ENCODE measurements at regions not wholly inside any gene's neighbourhood (a gene's known extent, or its start where the extent isn't known, plus 50 kb on each side); places are given as distances from the start of the nearest gene placed in this dataset.
"Not testable (repeated sequence)": the region's sequence is repeated elsewhere in the genome, so short reads cannot be mapped to it uniquely, and the experiment has no call there.

DNA sequence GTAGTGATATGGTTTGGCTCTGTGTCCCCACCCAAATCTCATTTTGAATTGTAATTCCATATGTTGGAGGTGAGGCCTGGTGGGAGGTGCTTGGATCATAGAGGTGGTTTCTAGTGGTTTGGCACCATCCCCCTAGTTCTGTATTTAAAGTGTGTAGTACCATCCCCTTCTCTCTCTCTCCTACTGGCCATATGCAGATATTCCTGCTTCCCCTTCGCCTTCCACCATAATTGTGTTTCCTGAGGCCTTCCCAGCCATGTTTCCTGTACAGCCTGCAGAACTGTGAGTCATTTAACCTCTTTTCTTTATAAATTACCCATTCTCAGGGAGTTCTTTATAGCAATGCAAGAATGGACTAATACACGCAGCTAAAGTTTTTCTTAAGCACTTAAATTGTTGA, 340.0 kb downstream of the ANAPC1 start:
- not testable (repeated sequence) for DNase-seq

DNA sequence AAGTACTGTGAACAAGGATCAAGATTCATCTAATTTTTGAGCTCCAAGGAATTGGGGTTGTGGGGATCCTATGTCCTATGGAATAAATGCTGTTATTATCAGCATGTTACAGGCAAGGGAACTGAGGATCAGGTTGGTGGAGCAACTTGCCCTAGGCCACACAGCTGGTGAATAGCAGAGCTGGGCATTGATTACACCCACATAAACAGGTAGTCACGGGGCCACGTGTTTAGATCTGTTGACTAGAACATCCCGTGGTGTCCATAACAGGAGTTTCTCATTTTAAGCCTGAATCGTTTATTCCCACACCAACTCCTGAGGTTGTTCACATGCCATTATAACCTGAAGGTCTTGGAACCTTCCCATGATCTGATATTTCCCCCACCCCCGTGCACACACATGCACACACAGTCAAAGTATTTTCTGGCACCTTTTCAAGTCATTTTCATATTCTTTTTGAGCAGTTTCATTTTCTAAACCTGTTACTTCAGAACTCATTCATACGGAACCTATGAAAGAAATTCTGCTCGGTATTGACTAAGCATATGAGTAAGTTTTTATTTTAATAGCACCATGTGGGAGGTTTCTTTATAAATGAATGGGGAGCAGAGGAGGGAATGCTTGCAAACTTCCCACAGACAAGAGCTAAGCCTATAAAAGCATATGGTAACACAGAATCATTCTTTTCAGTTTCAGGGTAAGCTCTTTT, 338.1 kb downstream of the ANAPC1 start:
- not testable (repeated sequence) for DNase-seq

DNA sequence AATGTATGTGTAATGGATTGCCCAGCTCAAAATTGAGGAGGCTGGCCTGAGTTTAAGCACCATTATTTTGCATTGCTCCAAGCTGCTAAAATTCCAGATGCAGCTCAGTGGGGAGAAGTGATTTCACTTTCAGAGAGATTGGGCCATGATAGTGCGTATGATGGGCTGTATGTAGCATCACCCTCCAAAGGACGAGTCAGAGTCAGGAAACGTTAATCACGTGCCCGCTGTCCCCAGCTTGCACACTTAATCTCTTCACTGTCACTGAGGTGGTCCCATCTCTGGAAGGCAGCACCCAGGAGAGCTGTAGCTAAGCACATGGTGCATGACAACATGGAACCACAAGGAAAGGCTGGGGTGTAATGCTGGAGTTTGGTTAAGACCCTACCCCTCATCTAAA, 337.4 kb downstream of the ANAPC1 start:
- not testable (repeated sequence) for DNase-seq

DNA sequence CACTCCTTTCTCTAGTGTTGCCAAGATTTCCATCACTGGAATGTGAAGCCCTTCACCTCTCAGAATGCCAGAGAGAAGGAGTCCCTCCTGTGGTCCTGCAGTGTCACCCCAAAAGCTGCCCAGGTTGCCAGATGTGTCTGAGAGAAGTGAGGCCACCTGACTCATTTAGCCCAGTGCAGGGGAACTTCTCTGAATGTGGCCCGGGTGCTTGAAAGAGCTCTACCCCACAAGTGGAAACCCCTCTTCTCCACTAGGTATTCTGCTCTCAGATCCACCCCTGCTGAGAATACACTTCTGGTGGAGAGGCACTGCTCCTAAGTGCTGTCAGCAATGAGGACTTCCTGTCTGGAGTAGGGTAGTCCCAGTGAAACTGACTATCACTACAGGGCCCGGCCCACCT, 334.8 kb downstream of the ANAPC1 start:
- not testable (repeated sequence) for DNase-seq

DNA sequence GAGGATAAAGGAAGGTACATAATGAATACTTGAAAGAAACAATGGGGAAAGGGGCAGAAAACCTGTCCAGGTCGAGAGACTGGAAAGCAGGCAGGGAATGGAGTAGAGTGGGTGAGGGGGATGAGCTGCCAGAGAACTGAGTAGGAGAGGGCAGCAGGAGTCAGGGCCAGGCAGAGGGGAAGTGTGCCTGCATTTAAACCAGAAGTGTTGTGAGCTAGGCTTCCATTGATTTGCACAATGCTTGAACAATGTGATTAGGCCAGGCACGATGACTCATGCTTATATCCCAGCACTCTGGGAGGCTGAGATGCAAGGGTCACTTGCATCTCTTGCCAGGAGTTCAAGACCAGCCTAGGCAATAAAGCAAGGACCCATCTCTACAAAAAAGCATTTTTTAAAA, 332.6 kb downstream of the ANAPC1 start:
- not testable (repeated sequence) for DNase-seq

DNA sequence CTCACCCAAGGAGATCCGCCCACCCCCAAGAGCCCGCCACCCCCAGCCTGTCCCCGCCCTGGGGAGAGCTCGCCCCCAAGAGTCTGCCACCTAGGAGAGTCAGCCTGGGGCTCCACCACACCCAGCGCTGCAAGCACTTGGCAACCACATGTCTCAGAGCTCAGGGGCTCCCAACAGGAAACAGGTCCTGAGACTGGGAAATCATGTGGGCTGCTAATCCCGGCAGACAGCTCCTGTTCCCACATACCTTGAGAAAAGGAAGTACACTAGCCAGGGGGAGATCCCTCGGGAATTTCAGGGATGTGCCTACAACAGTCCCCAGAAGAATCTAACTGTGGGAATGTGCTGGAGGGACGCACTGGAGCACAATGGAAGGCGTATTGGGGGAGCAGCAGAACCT, 331.4 kb downstream of the ANAPC1 start:
- DNase-seq: not testable (repeated sequence)

DNA sequence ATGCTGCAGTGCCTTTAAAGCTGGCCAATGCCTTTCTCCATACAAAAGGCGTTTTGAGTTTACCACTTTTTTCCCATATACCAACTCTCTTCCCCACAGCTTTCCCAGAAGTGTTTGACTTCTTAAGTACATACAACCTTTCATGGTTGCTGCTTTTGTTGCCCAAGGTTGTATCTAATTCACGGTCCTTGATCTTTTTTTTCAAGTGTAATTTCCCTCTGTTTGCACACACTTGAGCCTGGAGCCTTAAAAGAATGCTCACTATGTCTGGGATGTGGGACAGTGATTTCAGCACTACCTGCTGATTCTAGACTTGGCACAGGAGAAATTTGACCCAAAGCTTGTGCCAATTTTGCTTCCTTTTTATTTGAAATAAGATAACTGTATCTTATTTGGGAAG, 324.7 kb downstream of the ANAPC1 start:
- not testable (repeated sequence) for DNase-seq

DNA sequence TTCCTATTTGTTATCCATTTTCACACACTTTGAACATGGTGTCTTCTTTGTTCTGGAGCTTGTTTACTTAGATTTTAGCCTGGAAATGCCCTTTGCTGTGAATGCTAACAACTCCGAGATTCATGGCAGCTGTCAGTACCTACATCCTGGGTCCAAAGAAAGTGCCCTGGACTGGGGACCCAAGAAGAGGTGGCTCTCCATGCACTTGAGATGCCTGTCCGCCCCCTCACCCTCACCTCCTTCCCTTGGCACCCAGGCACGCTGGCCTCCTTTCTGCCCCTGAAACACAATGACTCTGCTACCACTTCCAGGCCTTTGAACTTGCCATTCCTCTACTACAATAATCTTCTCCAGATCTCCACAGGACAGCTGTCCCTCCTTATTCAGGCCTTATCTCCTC, 324.2 kb downstream of the ANAPC1 start:
- DNase-seq: not testable (repeated sequence)

DNA sequence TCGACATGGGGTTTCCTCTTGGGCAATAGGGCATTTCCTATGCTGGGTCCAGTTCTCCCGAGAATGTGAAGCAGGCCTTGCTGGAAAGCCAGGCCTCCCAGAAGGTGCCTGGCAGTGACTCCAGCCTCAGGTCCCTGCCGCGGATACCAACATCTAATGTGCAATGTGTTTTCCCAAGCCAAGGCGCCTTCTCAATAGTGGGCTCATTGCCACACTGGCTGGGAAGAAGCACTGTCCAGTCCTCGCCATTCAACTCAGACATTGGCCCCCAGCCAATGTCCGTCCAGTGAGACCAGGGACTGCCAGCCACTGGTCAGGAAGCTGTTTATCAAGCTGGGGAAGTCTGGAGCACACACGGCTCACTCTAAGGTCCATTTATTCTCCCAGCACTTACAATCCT, 317.9 kb downstream of the ANAPC1 start:
- DNase-seq: not testable (repeated sequence)

DNA sequence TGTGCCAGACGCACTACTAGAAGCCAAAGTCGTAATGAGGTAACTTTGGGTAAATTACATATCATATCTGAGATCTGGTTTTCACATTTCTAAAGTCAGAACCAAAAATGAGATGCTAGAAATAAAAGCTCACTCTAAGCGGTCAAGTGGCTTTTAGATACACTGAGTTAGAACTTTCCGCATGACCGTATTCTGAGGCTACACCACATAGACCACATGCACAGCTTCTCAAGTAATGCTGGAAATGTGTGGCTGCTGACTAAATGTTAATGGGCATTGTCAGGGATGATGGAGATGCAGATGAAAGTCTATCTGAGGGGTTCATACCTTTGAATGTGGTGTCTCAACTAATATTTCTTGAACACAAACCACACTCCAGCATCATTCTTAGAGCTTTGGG, 316.8 kb downstream of the ANAPC1 start:
- not testable (repeated sequence) for DNase-seq

DNA sequence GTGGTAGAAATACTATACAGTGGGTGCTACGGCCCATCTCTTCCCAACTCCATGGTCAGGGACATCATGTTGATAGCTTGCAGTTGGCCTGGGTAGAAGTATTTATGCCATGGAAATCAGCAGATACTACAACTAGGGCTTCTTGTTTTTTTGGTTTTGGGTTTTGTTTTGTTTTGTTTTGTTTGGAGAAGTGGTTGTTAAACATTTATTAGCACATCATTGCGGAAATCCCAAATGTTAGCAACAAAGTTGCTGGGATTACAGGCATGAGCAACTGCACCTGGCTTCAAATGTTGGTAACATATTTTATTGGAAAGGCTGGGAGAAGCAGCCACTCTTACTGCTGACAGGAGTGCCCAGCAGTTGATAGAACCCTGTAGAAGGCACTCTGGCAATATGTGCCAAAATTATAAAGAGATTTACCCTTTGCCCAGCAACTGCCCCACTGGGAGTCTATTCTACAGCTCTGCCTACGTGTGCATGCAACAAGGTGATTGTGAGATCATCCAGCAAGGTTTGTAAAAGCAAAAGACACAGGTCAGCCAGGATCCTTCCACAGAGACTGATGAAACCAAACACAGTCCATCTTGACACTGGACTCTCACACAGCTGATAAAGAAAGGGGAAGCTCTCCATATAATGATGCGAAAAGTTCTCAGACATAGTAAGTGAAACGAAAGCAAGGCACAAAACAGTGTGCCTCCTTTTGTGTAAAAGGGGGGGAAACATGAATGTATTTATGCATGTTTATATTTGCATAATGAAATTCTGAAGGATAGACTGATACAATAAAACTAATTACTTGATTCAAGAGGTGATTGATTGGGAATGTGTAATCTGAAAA, 314.4 kb downstream of the ANAPC1 start:
- DNase-seq: not testable (repeated sequence)

DNA sequence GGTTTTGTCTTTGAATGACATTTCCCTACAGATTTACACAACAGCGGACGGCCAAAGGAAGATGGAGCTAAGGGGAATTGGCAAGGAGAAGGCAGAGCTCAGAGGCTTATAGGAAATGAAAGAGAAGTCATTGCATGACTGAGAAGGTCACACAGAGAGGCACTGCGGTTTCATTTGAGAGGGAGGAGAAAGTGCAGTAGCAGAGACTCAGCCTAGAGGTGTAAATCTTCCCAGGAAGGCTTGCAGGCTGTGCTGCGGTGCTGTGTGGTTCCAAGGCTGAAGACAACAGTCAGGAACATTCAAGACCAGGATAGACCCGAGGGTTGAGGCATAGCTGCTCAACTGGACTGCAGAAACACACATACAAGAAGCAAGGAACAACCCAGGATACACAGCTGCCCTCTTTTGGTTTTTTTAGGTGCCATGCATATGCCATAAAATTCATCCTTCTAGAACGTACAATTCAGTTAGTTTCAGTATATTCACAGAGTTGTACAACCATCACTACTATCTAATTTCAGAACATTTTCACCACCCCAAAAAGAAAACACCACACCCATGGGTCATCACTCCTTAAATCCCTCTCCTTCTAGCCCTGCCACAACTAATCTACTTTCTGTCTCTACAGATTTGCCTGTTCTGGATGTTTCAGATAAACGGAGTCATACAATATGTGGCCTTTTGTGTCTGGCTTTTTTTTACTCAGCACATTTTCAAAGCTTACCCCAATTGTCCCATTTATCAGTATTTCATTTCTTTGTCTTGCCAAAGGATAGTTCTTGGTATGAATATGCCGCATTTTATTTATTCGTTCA, 313.5 kb downstream of the ANAPC1 start:
- not testable (repeated sequence) for DNase-seq

DNA sequence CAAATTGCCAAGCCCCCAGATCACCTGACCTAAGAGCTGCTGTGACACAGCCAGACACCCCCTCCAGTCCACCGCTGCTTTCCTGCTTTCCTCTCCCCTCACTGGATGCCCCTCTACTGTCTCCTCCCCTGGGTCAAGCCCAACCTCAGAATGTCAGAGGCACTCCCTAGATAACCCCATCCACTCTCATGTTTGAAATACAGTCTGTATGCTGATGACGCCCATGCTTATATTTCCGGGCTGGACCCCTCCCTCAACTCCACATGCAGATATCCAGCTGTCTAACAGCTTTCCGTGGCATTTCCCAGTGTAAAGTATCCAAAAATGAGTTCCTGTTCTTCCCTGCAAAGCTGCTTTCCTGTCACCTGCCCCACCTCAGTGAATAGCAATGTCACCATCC, 309.2 kb downstream of the ANAPC1 start:
- DNase-seq: not testable (repeated sequence)

DNA sequence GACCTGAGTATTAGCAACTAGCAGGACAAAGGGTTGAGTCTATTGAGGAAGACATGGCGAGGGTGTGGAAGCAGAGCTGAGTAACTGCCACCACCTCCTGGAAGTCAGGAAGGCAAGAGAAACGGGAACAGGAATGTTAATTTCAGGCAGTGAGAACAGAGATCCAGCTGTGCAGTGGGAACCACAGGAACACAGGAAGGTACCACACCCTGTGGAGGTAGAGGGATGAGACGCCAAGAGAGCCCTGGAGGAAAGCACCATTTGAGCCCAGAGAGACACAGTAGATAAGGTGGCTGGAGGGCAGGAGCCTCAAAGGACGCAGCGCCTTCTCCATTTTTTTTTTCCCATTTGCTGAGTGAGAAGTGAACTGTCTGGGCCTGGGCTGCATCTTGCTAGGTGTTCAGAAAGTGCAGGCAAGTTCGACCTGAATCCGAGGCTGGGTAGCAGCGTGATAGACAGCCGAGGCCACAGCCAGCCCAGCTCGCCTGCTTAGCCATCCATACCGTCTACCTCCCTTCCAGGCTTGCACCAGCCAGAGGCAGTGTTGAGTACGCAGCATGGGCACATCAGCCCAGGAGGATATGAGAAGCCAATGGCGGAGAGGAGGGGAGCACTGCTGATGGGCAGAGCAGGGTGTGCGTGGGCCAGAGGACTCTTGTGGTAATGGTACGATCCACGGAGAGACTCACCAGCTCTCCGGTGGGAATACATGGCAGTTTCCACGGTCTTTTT, 306.7 kb downstream of the ANAPC1 start:
- not testable (repeated sequence) for DNase-seq

DNA sequence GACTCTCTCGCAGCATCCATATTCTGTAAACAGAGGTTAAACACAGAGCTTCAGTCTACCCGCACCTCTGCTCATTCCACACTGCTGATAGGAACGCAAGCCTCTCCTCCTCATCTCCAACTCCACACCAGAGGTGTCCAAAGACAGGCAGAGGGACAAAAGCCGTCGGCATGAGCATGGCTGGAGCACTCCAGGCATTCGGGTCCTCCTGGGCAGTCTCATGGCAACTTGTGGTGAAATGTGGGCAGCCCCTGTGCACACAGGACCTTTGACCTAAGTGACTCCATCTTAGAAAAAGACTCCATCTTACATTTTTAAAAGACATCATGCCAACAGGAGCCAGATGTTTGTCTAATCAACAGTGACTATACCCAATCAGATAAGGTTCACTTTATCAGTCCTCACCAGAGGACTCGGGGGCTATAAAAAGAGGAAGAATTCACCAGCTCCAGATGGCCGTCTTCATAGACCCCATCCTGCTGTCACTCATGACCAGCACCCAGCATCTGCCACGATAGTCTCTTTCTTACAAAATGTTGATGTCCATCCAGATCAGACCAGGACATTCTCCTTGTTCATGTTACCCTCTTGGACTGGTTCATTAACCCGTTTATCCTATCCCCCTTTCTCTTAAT, 304.4 kb downstream of the ANAPC1 start:
- not testable (repeated sequence) for DNase-seq

DNA sequence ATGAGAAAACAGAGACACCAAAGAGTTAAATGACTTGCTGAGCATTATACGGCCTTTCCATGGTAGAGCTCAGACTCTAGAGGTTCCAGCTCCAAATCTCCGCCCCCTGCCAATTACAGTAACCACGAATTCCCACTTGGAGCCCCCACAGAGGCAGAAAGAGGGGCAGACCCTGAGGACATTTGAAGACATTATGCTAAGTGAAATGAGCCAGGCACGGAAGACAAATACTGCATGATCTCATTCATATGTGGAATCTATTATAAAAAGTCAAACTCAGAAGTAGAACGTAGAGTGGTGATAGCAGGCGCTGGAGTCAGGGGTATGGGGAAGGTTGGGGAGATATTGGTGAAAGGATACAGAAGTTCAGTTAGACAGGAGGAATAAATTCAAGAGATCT, 303.4 kb downstream of the ANAPC1 start:
- DNase-seq: not testable (repeated sequence)

DNA sequence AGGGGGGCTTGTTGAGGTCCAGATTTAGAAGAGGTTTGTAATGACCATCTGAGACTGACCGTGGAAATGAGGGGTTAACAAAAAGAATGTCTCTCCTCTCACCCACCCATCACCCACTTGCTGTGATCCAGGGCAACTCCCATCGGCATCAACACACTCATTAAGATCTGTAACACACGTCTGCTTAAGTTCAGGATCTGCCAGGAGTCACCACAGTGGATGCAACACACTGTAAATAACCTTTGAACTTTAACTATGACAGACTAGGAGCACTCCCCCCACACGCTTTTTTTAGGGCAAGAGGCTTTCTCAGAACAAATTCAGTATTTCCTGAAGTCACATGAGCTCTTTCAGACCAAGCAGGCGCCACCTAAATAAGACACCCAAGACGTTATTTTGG, 301.9 kb downstream of the ANAPC1 start:
- not testable (repeated sequence) for DNase-seq

DNA sequence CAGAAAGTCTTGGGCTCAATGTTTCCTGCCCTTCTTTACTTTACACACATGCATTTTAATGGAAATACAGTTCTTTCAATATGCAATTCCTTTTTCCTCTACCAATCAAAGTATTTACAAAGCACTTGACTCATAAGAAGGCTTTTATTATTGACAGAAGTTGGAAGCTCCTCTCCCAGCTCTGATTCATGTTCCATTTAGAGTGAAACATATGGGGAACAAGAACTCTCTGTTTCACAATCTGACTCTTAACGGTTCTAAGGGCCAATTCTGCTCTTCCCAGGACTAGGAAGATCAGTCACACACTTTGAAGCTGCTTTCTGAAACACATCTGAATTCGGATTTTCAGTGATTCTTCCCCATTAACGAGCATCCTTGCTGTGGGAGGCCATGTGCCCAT, 300.5 kb downstream of the ANAPC1 start:
- DNase-seq: not testable (repeated sequence)

DNA sequence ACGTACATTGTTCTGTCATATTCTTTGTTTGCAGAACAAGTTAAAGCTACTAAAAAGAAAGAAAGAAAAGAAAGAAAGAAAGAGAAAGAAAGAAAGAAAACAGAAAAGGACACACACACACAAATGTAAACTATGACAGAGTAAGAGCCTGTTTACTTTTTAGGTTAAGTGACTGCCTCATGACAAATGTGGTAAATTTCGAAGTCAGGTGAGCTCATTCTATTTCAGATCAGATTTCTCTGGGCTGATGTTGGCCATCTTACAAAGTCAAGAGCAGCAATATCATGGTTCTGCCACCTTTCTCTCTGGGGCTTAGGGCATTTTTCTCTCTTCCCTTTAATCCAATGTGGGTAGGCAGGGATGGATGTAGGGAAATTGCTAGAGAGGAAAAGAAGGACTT, 299.5 kb downstream of the ANAPC1 start:
- not testable (repeated sequence) for DNase-seq

DNA sequence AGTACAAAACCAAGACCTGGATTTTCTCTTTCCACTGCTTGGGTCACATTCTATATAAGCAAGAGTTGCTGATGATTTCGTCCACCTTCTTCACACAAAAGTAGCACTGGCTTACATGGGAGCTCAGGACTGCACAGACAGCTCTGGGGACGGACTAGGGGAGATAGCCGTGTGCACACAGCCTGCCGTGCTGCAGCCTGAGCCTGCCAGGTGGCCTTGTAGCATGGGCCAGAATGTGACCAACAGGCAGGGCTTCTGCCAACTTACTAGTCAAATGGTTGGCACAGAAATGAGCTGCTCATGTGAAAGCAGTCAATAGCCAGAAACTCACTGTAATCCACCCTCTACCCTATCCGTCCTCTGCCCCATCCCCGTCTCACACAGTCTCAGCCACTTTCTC, 299.0 kb downstream of the ANAPC1 start:
- DNase-seq: not testable (repeated sequence)

DNA sequence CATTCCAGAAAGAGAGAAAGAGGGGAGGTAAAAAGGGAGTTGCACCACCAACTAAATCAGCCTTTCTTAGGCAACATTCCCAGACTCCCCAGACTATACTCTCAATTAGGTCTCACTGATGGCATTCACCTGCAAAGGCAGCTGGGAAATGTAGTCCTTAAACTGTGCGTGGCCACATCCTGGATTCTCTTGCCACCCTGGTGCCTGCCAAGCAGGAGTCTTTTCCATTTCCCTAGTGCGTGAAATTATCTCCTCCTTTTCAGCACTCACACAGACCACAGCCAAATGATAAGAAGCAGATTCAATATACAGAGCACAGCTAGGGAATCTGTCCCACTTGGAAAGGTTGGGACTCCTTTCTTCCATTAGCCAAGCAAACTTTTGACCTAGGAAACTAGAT, 298.0 kb downstream of the ANAPC1 start:
- not testable (repeated sequence) for DNase-seq

DNA sequence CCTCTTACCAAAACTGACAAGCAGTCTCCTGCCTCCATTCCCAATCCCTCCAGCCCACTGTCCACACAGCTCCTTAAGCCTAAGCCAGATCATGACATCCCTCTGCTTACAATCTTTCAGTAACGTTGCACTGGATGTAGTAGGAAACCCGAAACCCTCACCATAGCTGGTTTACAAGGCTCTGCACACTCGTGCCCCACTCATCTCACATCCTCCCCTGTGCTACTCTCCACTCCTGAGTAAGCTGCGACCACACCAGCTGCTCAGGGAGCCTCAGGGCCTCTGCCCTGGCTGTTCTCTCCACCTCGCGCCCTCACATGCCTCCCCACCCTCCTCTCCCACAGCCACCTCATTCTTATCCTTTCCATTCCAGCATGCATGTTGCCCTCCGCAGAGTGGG, 288.9 kb downstream of the ANAPC1 start:
- DNase-seq: not testable (repeated sequence)
